ENCODE measurements at regions not wholly inside any gene's neighbourhood (a gene's known extent, or its start where the extent isn't known, plus 50 kb on each side); places are given as distances from the start of the nearest gene placed in this dataset.

- ChIA-PET CTCF (no interaction called here), POLR2A (ENCODE audit: unreplicated experiment) (no interaction called here)
- Histone ChIP-seq H4K20me1 (ENCODE audit: insufficient read depth, low read length) (no peaks in the 10 kb centered on the region), H4K8ac (ENCODE audit: low read depth in 2 of 2, low read length in 2 of 2) (no peak overlapping the region), H3K36me3 (ENCODE audit: control insufficient read depth, insufficient read depth, low read length) (no peaks in the 10 kb centered on the region), H2BK120ac (ENCODE audit: low read depth, low read length) (no peak overlapping the region), H3K27ac (ENCODE audit: insufficient read depth, low read length) (no peak overlapping the region), H2BK20ac (ENCODE audit: low read depth, low read length) (no peak overlapping the region), H3K4me1 (ENCODE audit: control insufficient read depth, insufficient read depth, low read length) (peaks cover 14% of the 10 kb centered on the region), H3K9me3 (ENCODE audit: control insufficient read depth, insufficient read depth, low read length) (no peaks in the 10 kb centered on the region), H3K4ac (ENCODE audit: low read depth, low read length) (no peak overlapping the region), H3K18ac (ENCODE audit: low read depth, low read length) (0 out of 2 replicates have a peak overlapping the region, but pooled peaks have one; percentile 6), H2AFZ (replicated peaks; ENCODE audit: low read length, poor library complexity) (no peak overlapping the region), H2BK15ac (ENCODE audit: low read depth, low read length) (peak overlapping the region; percentile 34; the same call in 1 of the 3 replicates), H4K5ac (ENCODE audit: low read depth, low read length) (no peak overlapping the region), H3K9me1 (ENCODE audit: insufficient read depth, low read length) (peaks cover 7% of the 10 kb centered on the region), H3K4me3 (ENCODE audit: insufficient read depth, low read depth, low read length) (no peak overlapping the region), H2BK5ac (ENCODE audit: low read depth, low read length, poor library complexity, severe bottlenecking) (no peak overlapping the region), H2AK9ac (replicated peaks; ENCODE audit: low read depth, low read length, poor library complexity) (no peak overlapping the region), H3K79me1 (ENCODE audit: low read depth in 1 of 2, low read length in 2 of 2) (no peaks in the 10 kb centered on the region), H3K14ac (replicated peaks; ENCODE audit: low read depth, low read length) (no peak overlapping the region), H3K4me2 (ENCODE audit: low read depth, low read length) (no peak overlapping the region), H3K56ac (ENCODE audit: extremely low read depth, insufficient read depth, low read length) (no peak overlapping the region), H4K91ac (ENCODE audit: insufficient read depth, low read depth, low read length) (no peak overlapping the region), H3K9ac (ENCODE audit: low read depth, low read length) (no peak overlapping the region), H3K27me3 (ENCODE audit: control insufficient read depth, insufficient read depth, low read length) (no peaks in the 10 kb centered on the region), H2AK5ac (ENCODE audit: low read depth, low read length) (peak overlapping the region; percentile 46), H3K23ac (ENCODE audit: low read depth, low read length) (no peak overlapping the region)
- dilution Hi-C loops (cut with HindIII; ENCODE audit: low sequenced_read_pairs, unreplicated experiment) (no loop called here), in situ Hi-C loops (cut with MboI; ENCODE audit: low sequenced_read_pairs) (no loop called here), intact Hi-C loops (cut with micrococcal nuclease) (no loop called here)
- BruUV-seq (replicated peaks), result no TSS peak
- no peak for DNase-seq
- 100% methylated on average over 1 of the region's 4 CpGs; no CpG with 5 or more reads in 1 of the 2 experiments for WGBS, 2 experiments (ENCODE audit: extremely low coverage in 2 of 2, insufficient read length in 1 of 2)
- no peak for ATAC-seq (ENCODE audit: low read depth)
- no peak for TF ChIP-seq FOS (IDR thresholded peaks at IDR 0.05; ENCODE audit: low read depth, low read length)
- no peak for TF ChIP-seq SMC3 (IDR thresholded peaks at IDR 0.05; ENCODE audit: low read depth, low read length)
- TF ChIP-seq ELK1 (IDR thresholded peaks at IDR 0.05; ENCODE audit: borderline replicate concordance, low read depth, low read length), result no peak
These were observed 102.8 kb downstream of the ETS2 start for GRCh38 chr21:38908537-38908936.
